Smooth muscle cell (in vitro differentiated cells): ENCODE measurements at regions not wholly inside any gene's neighbourhood (a gene's known extent, or its start where the extent isn't known, plus 50 kb on each side); places are given as distances from the start of the nearest gene placed in this dataset.

Experiments used
- DNase-seq: peaks from one replicate; lab custom pipeline; 2025; ENCODE audit not compliant: unreplicated experiment; lab: John Stamatoyannopoulos, UW
- H2AFZ ChIP-seq: fragments of 200-600 bp; sonication (generic); 2 replicates; pipeline ENCODE4 v1.6.0; 2016; ENCODE audit warnings: antibody characterized with exemption, low read depth, mild to moderate bottlenecking
- H3F3A ChIP-seq: fragments of 200-600 bp; sonication (generic); 2 replicates; pipeline ENCODE4 v1.6.0; 2017; ENCODE audit warnings: antibody characterized with exemption, low read depth
- H3K27ac ChIP-seq: fragments of 200-600 bp; sonication (generic); 2 replicates; pipeline ENCODE4 v1.5.1; 2016; ENCODE audit warnings: low read depth, mild to moderate bottlenecking
- H3K27me3 ChIP-seq: fragments of 200-600 bp; sonication (generic); 2 replicates; pipeline ENCODE4 v1.6.1; 2016; ENCODE audit warnings: low read depth, mild to moderate bottlenecking
- H3K36me3 ChIP-seq: fragments of 200-600 bp; sonication (generic); 2 replicates; pipeline ENCODE4 v1.5.1; 2016; ENCODE audit warnings: low read depth
- H3K4me1 ChIP-seq: fragments of 200-600 bp; sonication (generic); 2 replicates; pipeline ENCODE4 v1.5.1; 2016; ENCODE audit warnings: low read depth
- H3K4me2 ChIP-seq: fragments of 200-600 bp; sonication (generic); 2 replicates; pipeline ENCODE4 v1.6.0; 2016; ENCODE audit warnings: mild to moderate bottlenecking
- H3K4me3 ChIP-seq: fragments of 200-600 bp; sonication (generic); 2 replicates; pipeline ENCODE4 v1.5.1; 2016; ENCODE audit warnings: mild to moderate bottlenecking
- H3K79me2 ChIP-seq: fragments of 200-600 bp; sonication (generic); 2 replicates; pipeline ENCODE4 v1.6.0; 2016; ENCODE audit warnings: low read depth, mild to moderate bottlenecking
- H3K9ac ChIP-seq: fragments of 200-600 bp; sonication (generic); 2 replicates; pipeline ENCODE4 v1.6.0; 2016; ENCODE audit warnings: low read depth
- H3K9me3 ChIP-seq: fragments of 200-600 bp; sonication (generic); replicated peaks from 2 replicates; pipeline ENCODE4 v1.5.1; 2016; ENCODE audit warnings: low read depth
- H4K20me1 ChIP-seq: fragments of 200-600 bp; sonication (generic); 2 replicates; pipeline ENCODE4 v1.6.0; 2016; ENCODE audit warnings: low read depth
- CTCF ChIP-seq: fragments of 200-600 bp; sonication (generic); IDR thresholded peaks from 2 replicates; pipeline ENCODE4 v1.5.1; 2017; ENCODE audit warnings: borderline replicate concordance, mild to moderate bottlenecking, antibody characterized with exemption; ENCODE audit not compliant: insufficient read depth, poor library complexity, severe bottlenecking
- WGBS: methylation state at CpG from one replicate; pipeline ENCODE4 v1.1.7; 2016; ENCODE audit warnings: low lambda C conversion rate; 5-methylcytosine and 5-hydroxymethylcytosine counted together

DNA sequence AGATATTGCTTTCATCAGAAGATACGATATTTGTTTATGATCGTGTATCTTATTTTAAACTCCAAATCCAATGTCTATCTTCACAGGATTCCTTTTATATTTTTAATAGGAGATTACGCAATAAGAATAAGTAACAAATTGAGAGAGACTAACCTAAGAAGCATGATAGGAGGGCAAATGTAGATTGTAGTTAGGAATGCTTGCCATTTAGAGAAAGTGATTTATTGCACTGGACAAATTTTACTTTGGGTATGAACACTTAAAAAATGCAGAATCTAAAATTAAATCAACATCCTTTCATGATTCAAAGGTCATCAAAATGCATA, 563.4 kb upstream of the POU3F3 start:
- Histone ChIP-seq H3K4me3 (no peak overlapping the region), H3F3A (no peaks in the 10 kb centered on the region), H3K27ac (no peak overlapping the region), H3K9ac (no peak overlapping the region), H3K36me3 (no peaks in the 10 kb centered on the region), H3K9me3 (no peaks in the 10 kb centered on the region), H3K4me1 (peaks cover 6% of the 10 kb centered on the region), H4K20me1 (no peaks in the 10 kb centered on the region), H3K27me3 (no peaks in the 10 kb centered on the region), H3K4me2 (no peak overlapping the region), H2AFZ (no peak overlapping the region), H3K79me2 (no peaks in the 10 kb centered on the region)
- 91% methylated on average over 3 of the region's 3 CpGs for WGBS
- no peak for TF ChIP-seq CTCF
- no peak for DNase-seq

GRCh38 chr2:104312684-104313083, 541.2 kb upstream of the POU3F3 start:
- Histone ChIP-seq H2AFZ (no peak overlapping the region), H3K4me1 (no peaks in the 10 kb centered on the region), H3K9ac (no peak overlapping the region), H3K9me3 (no peaks in the 10 kb centered on the region), H4K20me1 (no peaks in the 10 kb centered on the region), H3K4me3 (no peak overlapping the region), H3K79me2 (no peaks in the 10 kb centered on the region), H3K4me2 (no peak overlapping the region), H3K36me3 (no peaks in the 10 kb centered on the region), H3K27me3 (no peaks in the 10 kb centered on the region), H3F3A (no peaks in the 10 kb centered on the region), H3K27ac (no peak overlapping the region)
- WGBS = 48% methylated on average over 4 of the region's 4 CpGs
- TF ChIP-seq CTCF = no peak
- DNase-seq = no peak

DNA sequence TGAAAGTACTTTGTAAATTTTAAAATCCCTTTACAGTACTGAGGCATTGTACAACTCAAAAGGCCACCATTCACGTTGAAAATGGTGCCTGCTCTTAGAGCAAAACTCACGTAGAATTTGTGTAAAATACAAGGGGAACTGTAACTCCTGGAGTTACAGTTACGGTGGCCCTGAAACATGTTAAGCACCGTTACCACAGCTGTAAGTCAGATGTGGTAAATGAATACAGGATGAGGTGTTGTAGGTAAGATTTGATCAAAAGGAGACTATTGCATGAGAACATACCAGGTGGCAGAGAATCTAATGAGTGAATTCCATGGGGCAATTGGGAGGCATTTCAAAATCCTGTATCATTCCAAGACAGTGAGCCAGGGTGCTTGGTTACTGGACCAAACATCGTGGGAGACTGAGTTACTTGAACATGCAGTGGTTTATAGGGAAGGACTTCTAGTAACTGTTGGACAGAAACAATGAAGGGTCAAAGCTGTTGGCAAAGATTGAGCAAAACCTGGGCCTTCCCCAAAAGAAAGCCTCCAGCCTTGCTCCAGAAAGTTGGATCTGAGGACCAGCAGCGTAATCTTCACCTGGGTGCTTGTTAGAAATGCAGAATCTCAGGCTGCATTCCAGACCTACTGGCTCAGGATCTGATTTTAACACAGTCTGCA, 535.8 kb upstream of the POU3F3 start:
- Histone ChIP-seq H3K79me2 (no peaks in the 10 kb centered on the region), H3K27me3 (peaks cover 15% of the 10 kb centered on the region), H3K27ac (no peak overlapping the region), H3K4me2 (no peak overlapping the region), H4K20me1 (no peaks in the 10 kb centered on the region), H3K9me3 (no peaks in the 10 kb centered on the region), H3K4me1 (no peaks in the 10 kb centered on the region), H3F3A (no peaks in the 10 kb centered on the region), H2AFZ (no peak overlapping the region), H3K36me3 (no peaks in the 10 kb centered on the region), H3K9ac (no peak overlapping the region), H3K4me3 (no peak overlapping the region)
- DNase-seq = no peak
- no peak for TF ChIP-seq CTCF
- WGBS = 88% methylated on average over 6 of the region's 6 CpGs

DNA sequence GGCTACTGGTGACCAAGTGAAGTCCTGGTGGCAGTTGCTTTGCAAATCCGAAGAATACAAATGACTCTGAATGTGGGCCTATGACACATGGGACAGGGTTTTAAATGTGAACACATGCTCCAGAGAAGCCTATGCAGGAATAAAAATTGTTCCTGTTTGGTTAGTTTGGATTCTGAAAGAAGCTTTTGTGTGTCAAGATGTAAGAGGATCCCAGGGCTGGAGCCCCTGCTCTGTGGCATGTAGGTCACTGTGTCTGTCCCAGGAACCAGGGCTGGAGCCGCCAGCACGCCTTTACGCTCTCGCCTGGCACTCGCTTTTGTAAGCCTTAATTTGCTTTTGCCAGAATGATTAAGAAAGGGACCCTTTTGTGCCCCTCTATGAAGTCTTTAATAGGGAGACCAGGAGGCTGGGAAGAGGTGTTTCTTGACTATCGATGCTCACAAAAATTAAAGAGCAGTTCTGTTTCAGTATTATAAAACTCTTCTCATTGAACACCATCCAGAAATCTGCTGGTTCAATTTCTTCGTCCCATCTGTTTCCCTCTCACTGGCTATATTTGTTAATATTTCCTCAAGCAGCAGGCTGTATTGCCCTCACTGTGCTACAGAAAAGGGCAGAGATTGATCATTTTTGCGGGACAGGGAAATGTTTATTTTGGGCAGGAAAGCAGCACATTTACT, 532.7 kb upstream of the POU3F3 start:
- Histone ChIP-seq H4K20me1 (no peaks in the 10 kb centered on the region), H2AFZ (no peak overlapping the region), H3K36me3 (no peaks in the 10 kb centered on the region), H3K79me2 (no peaks in the 10 kb centered on the region), H3F3A (no peaks in the 10 kb centered on the region), H3K4me3 (no peak overlapping the region), H3K4me2 (no peak overlapping the region), H3K4me1 (no peaks in the 10 kb centered on the region), H3K27ac (no peak overlapping the region), H3K9ac (no peak overlapping the region), H3K9me3 (no peaks in the 10 kb centered on the region), H3K27me3 (peaks cover 35% of the 10 kb centered on the region)
- no peak for TF ChIP-seq CTCF
- WGBS = 85% methylated on average over 9 of the region's 9 CpGs
- no peak for DNase-seq
